HCT116 (cell line): ENCODE measurements at regions not wholly inside any gene's neighbourhood (a gene's known extent, or its start where the extent isn't known, plus 50 kb on each side); places are given as distances from the start of the nearest gene placed in this dataset.

Experiments used
- ATAC-seq: fragments of 200-7000 bp; cut with Tn5 transposase; 2 replicates; pipeline ENCODE4 v1.9.1; 2020; ENCODE audit warnings: mild to moderate bottlenecking, moderate library complexity
- BruUV-seq: library from RNA; stranded (reverse); fragments of 400-500 nt; replicated peaks from 2 replicates; lab custom pipeline; 2021; lab: Mats Ljungman, UMichigan
- CTCF ChIA-PET: fragments of 300-600 bp; sonication (Branson Sonifier 250); formaldehyde crosslinking; loops from one replicate; lab custom pipeline; 2021; ENCODE audit warnings: antibody characterized with exemption; lab: Charles Lee
- POLR2A ChIA-PET: fragments of 300-600, 350-600 bp; sonication (Branson Sonifier 250); formaldehyde crosslinking; loops from one replicate; lab custom pipeline; 2021; ENCODE audit warnings: antibody characterized with exemption; lab: Charles Lee
- RAD21 ChIA-PET, 2 experiments: fragments of 300-600 bp; sonication (Branson Sonifier 250); formaldehyde crosslinking; loops; one replicate each; lab custom pipeline; 2023; ENCODE audit warnings: low total read pairs in 2 of 2; ENCODE audit not compliant: uncharacterized antibody in 2 of 2, unreplicated experiment in 2 of 2, low non-redundant PET in 1 of 2; lab: Charles Lee
- DNase-seq: peaks from one replicate; pipeline ENCODE4 v3.0.0-alpha.2; 2010; ENCODE audit warnings: low read depth, low spot score
- H2AFZ ChIP-seq: fragments of 200-600 bp; shearing (Covaris generic), sonication (generic); 2 replicates; pipeline ENCODE4 v1.6.1; 2017; ENCODE audit warnings: low read depth, mixed run types, mixed read lengths, antibody characterized with exemption, low read length; ENCODE audit not compliant: poor library complexity, severe bottlenecking
- H3K27ac ChIP-seq: 2 replicates; pipeline ENCODE4 v1.5.1; 2012; ENCODE audit warnings: low read depth, low read length
- H3K27me3 ChIP-seq: fragments of 200-600 bp; sonication (generic); 2 replicates; pipeline ENCODE4 v1.6.1; 2016; ENCODE audit warnings: mixed run types, low read length, mixed read lengths; ENCODE audit not compliant: insufficient read depth
- H3K36me3 ChIP-seq, 2 experiments: fragments of 200-500 bp in 1 of 2; fragments of 200-600 bp in 1 of 2; sonication (Bioruptor generic) in 1 of 2; sonication (generic) in 1 of 2; 2 replicates each; pipeline versions ENCODE4 v1.5.1 to v1.6.1; 2014 to 2016; ENCODE audit warnings: low read length in 2 of 2, inconsistent platforms in 1 of 2, mixed read lengths in 1 of 2, mixed run types in 1 of 2; ENCODE audit not compliant: insufficient read depth in 2 of 2, control insufficient read depth in 1 of 2
- H3K4me1 ChIP-seq, 2 experiments: fragments of 200-600 bp in 1 of 2; sonication (generic) in 1 of 2; 2 replicates each; pipeline versions ENCODE4 v1.5.1 to v1.6.1; 2012 to 2017; ENCODE audit warnings: low read length in 2 of 2, inconsistent platforms in 1 of 2, mild to moderate bottlenecking in 1 of 2, mixed read lengths in 1 of 2, mixed run types in 1 of 2, moderate library complexity in 1 of 2; ENCODE audit not compliant: insufficient read depth in 2 of 2, control insufficient read depth in 1 of 2
- H3K4me2 ChIP-seq: fragments of 200-600 bp; sonication (generic); 2 replicates; pipeline ENCODE4 v1.6.1; 2017; ENCODE audit warnings: mixed run types, low read length, mixed read lengths
- H3K4me3 ChIP-seq, 2 experiments: fragments of 200-600 bp in 1 of 2; sonication (generic) in 1 of 2; replicated peaks in 1 of 2; 2 replicates each; pipeline ENCODE4 v1.5.1; 2011 to 2016; ENCODE audit warnings: low read length in 2 of 2, control low read depth in 1 of 2, low read depth in 1 of 2, mild to moderate bottlenecking in 1 of 2, mixed read lengths in 1 of 2, mixed run types in 1 of 2
- H3K79me2 ChIP-seq: fragments of 200-600 bp; sonication (generic); 2 replicates; pipeline ENCODE4 v1.6.1; 2017; ENCODE audit warnings: mild to moderate bottlenecking, mixed run types, low read length, moderate library complexity, mixed read lengths; ENCODE audit not compliant: insufficient read depth
- H3K9ac ChIP-seq: fragments of 200-600 bp; sonication (generic); 2 replicates; pipeline ENCODE4 v1.6.1; 2016; ENCODE audit warnings: low read length, mixed read lengths
- H3K9me2 ChIP-seq: fragments of 200-600 bp; sonication (generic), shearing (Covaris generic); 2 replicates; pipeline ENCODE4 v1.6.1; 2017; ENCODE audit warnings: mixed run types, mild to moderate bottlenecking, moderate library complexity; ENCODE audit not compliant: insufficient read depth
- H3K9me3 ChIP-seq, 2 experiments: fragments of 200-500 bp in 1 of 2; fragments of 200-600 bp in 1 of 2; sonication (Bioruptor generic) in 1 of 2; sonication (generic) in 1 of 2; 2 replicates each; pipeline ENCODE4 v1.6.1; 2014 to 2017; ENCODE audit warnings: low read length in 2 of 2, mixed read lengths in 2 of 2, inconsistent platforms in 1 of 2, low read depth in 1 of 2, mild to moderate bottlenecking in 1 of 2, mixed run types in 1 of 2, moderate library complexity in 1 of 2; ENCODE audit not compliant: control insufficient read depth in 1 of 2, insufficient read depth in 1 of 2
- H4K20me1 ChIP-seq: fragments of 200-600 bp; sonication (generic), shearing (Covaris generic); 2 replicates; pipeline ENCODE4 v1.6.1; 2017; ENCODE audit warnings: mixed run types, mild to moderate bottlenecking, moderate library complexity; ENCODE audit not compliant: insufficient read depth
- ATF3 ChIP-seq: IDR thresholded peaks from 2 replicates; pipeline ENCODE4 v1.6.1; 2012
- CBX3 ChIP-seq: IDR thresholded peaks from 2 replicates; pipeline ENCODE4 v1.6.1; 2012; ENCODE audit warnings: low read depth
- CEBPB ChIP-seq: IDR thresholded peaks from 2 replicates; pipeline ENCODE4 v1.6.1; 2012; ENCODE audit warnings: low read depth
- EGR1 ChIP-seq: IDR thresholded peaks from 2 replicates; pipeline ENCODE4 v1.6.1; 2012; ENCODE audit warnings: low read depth
- ELF1 ChIP-seq: IDR thresholded peaks from 2 replicates; pipeline ENCODE4 v1.6.1; 2012; ENCODE audit warnings: low read depth, borderline replicate concordance
- EZH2 ChIP-seq: fragments of 200-600 bp; sonication (generic); IDR thresholded peaks from 2 replicates; pipeline ENCODE4 v1.6.1; 2017; ENCODE audit warnings: antibody characterized with exemption, mixed run types
- MAX ChIP-seq: IDR thresholded peaks from 2 replicates; pipeline ENCODE4 v1.6.1; 2012
- POLR2A ChIP-seq: IDR thresholded peaks from 2 replicates; pipeline ENCODE4 v1.7.0; 2011; ENCODE audit warnings: borderline replicate concordance; ENCODE audit not compliant: insufficient read depth, insufficient read length; ENCODE audit errors: extremely low read depth
- POLR2AphosphoS5 ChIP-seq: IDR thresholded peaks from 2 replicates; pipeline ENCODE4 v1.6.1; 2011; ENCODE audit warnings: mild to moderate bottlenecking, low read depth, low read length, moderate library complexity
- RAD21 ChIP-seq: IDR thresholded peaks from 2 replicates; pipeline ENCODE4 v1.6.1; 2012; ENCODE audit warnings: low read depth, mild to moderate bottlenecking
- SRF ChIP-seq: IDR thresholded peaks from 2 replicates; pipeline ENCODE4 v1.6.1; 2012; ENCODE audit warnings: low read depth
- YY1 ChIP-seq: IDR thresholded peaks from 2 replicates; pipeline ENCODE4 v1.6.1; 2011; ENCODE audit warnings: low read length, low read depth, moderate library complexity, mild to moderate bottlenecking; ENCODE audit not compliant: insufficient replicate concordance; ENCODE audit errors: extremely low read depth
- ZFX ChIP-seq: fragments of 450-650 bp; IDR thresholded peaks from 2 replicates; pipeline ENCODE4 v1.6.1; 2017
- ZNF274 ChIP-seq: fragments of 200-500 bp; sonication (Bioruptor generic); IDR thresholded peaks from 2 replicates; pipeline ENCODE4 v1.6.1; 2014; ENCODE audit warnings: mild to moderate bottlenecking, low read depth, low read length, inconsistent platforms
- intact Hi-C: fragments of 100-400 bp; cut with micrococcal nuclease; formaldehyde crosslinking; loops from 2 replicates; pipeline ENCODE4 v1.10.0; 2022
- TF ChIP-seq, protein P1 (sequence below): IDR thresholded peaks from 2 replicates; pipeline ENCODE4 v1.6.1; 2012; ENCODE audit warnings: low read depth
- TF ChIP-seq, protein P2 (sequence below), 3 experiments: fragments of 200-600 bp in 1 of 3; sonication (generic) in 1 of 3; IDR thresholded peaks in 2 of 3; conservative IDR thresholded peaks in 1 of 3; 2 replicates each; pipeline ENCODE4 v1.5.1; 2012 to 2017; ENCODE audit warnings: low read depth in 2 of 3, low read length in 2 of 3, antibody characterized with exemption in 1 of 3, borderline replicate concordance in 1 of 3, control low read depth in 1 of 3, mild to moderate bottlenecking in 1 of 3, mixed read lengths in 1 of 3, mixed run types in 1 of 3, moderate library complexity in 1 of 3; ENCODE audit not compliant: insufficient read depth in 1 of 3

DNA sequence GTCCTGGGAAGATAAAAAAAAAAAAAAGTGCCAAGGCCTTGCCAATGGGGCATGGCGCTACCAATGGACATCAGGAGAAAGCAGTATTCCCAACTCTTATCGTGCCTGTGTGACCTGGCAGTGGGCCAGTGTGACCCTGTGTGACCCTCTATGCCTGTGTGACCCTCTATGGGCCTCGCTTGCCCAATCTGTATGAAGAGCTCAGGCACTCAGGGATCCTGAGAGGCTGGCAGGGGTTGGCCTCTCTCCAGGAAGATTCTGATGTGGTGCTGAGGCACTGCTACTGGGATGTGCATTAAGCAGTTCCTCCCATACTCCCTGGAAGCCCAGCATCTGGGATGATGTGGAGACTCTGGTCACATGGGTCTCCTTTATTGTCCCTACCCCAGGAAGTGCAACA is 179.2 kb downstream of the MACROH2A1 start (continued):
- no peak for TF ChIP-seq YY1
- TF ChIP-seq POLR2AphosphoS5: no peak
- TF ChIP-seq CBX3: no peak
- TF ChIP-seq ATF3: no peak
- TF ChIP-seq ZFX: no peak

DNA sequence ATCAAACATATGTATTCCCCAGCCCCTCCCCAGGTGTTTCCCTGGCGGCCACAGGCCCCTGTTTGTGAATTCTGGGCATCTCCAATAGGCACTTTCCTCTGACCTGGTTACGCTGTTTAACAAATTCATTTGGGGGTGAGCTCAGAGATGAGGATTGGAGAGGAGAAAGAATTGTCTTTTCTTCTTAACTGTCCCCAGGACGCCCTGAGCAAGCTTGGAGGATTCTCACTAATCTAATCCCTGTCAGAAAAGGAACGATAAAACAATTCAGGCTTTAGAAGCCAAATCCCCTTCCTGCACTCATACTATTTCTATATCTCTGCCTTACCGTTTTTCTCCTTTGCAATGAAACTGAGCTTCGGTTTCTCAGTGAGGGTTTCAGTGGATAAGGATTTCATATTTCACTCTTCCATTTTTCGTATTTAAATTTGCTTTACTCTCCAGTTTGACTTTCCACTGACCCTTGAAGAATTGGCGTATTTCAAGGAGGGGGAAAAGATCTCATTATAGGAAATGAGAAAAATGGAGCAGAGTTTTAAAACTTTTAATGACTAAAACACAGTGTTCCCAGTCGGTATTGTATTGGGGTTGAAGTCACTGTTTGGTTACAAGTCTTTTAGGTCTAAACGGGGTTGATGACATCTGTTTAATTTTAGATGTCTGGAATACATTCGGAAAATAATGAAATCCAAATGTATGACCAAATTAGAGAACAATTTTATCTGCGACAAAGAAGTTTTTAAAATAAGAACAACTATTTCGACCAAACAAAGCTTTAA is 180.1 kb downstream of the MACROH2A1 start:
- Histone ChIP-seq H3K9me3 (no peaks in the 10 kb centered on the region), H3K27ac (no peak overlapping the region), H4K20me1 (no peaks in the 10 kb centered on the region), H2AFZ (no peak overlapping the region), H3K27me3 (no peaks in the 10 kb centered on the region), H3K4me2 (no peak overlapping the region), H3K36me3 (no peaks in the 10 kb centered on the region), H3K9me2 (no peaks in the 10 kb centered on the region), H3K4me3 (no peak overlapping the region), H3K4me1 (peaks cover 0 to 19% of the 10 kb centered on the region in 2 experiments; a peak in 2 of 4 replicates), H3K79me2 (no peaks in the 10 kb centered on the region), H3K9ac (no peak overlapping the region)
- RAD21 ChIA-PET: no interaction called here
- POLR2A ChIA-PET: no interaction called here
- CTCF ChIA-PET: interaction anchor here (1.6 kb wide), 1 partner anchor 15 kb away, joined by 6 read pairs; no protein-coding TSS in a partner anchor
- DNase-seq (no peak), ATAC-seq (no peak)
- no TSS peak for BruUV-seq
- intact Hi-C loops: no loop called here
- TF ChIP-seq POLR2A (no peak), ZNF274 (no peak), EZH2 (no peak), ATF3 (no peak), ELF1 (no peak), MAX (no peak), CEBPB (no peak), RAD21 (no peak), EGR1 (no peak), YY1 (no peak), SRF (no peak)
- TF ChIP-seq, protein P1, sequence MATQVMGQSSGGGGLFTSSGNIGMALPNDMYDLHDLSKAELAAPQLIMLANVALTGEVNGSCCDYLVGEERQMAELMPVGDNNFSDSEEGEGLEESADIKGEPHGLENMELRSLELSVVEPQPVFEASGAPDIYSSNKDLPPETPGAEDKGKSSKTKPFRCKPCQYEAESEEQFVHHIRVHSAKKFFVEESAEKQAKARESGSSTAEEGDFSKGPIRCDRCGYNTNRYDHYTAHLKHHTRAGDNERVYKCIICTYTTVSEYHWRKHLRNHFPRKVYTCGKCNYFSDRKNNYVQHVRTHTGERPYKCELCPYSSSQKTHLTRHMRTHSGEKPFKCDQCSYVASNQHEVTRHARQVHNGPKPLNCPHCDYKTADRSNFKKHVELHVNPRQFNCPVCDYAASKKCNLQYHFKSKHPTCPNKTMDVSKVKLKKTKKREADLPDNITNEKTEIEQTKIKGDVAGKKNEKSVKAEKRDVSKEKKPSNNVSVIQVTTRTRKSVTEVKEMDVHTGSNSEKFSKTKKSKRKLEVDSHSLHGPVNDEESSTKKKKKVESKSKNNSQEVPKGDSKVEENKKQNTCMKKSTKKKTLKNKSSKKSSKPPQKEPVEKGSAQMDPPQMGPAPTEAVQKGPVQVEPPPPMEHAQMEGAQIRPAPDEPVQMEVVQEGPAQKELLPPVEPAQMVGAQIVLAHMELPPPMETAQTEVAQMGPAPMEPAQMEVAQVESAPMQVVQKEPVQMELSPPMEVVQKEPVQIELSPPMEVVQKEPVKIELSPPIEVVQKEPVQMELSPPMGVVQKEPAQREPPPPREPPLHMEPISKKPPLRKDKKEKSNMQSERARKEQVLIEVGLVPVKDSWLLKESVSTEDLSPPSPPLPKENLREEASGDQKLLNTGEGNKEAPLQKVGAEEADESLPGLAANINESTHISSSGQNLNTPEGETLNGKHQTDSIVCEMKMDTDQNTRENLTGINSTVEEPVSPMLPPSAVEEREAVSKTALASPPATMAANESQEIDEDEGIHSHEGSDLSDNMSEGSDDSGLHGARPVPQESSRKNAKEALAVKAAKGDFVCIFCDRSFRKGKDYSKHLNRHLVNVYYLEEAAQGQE: no peak
- TF ChIP-seq, protein P2, sequence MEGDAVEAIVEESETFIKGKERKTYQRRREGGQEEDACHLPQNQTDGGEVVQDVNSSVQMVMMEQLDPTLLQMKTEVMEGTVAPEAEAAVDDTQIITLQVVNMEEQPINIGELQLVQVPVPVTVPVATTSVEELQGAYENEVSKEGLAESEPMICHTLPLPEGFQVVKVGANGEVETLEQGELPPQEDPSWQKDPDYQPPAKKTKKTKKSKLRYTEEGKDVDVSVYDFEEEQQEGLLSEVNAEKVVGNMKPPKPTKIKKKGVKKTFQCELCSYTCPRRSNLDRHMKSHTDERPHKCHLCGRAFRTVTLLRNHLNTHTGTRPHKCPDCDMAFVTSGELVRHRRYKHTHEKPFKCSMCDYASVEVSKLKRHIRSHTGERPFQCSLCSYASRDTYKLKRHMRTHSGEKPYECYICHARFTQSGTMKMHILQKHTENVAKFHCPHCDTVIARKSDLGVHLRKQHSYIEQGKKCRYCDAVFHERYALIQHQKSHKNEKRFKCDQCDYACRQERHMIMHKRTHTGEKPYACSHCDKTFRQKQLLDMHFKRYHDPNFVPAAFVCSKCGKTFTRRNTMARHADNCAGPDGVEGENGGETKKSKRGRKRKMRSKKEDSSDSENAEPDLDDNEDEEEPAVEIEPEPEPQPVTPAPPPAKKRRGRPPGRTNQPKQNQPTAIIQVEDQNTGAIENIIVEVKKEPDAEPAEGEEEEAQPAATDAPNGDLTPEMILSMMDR (IDR thresholded peaks at IDR 0.05 in 2 of 3, conservative IDR thresholded peaks at IDR 0.05 in 1 of 3; ENCODE audit: borderline replicate concordance in 1 of 3, insufficient read depth in 1 of 3, low read depth in 2 of 3, low read length in 2 of 3): no peak
